GM23338 (cell line): ENCODE measurements at regions not wholly inside any gene's neighbourhood (a gene's known extent, or its start where the extent isn't known, plus 50 kb on each side); places are given as distances from the start of the nearest gene placed in this dataset.

Source experiments
- EZH2 ChIP-seq: fragments of 200-600 bp; sonication (generic); IDR thresholded peaks from one replicate; pipeline ENCODE4 v1.8.0; 2017; ENCODE audit warnings: antibody characterized with exemption, mild to moderate bottlenecking, low read depth; ENCODE audit not compliant: unreplicated experiment
- STAT1 ChIP-seq: IDR thresholded peaks from one replicate; pipeline ENCODE4 v1.6.1; 2016; ENCODE audit warnings: antibody characterized with exemption; ENCODE audit not compliant: unreplicated experiment
- ZNF331 ChIP-seq: fragments of 250-450 bp; sonication (Bioruptor Pico); IDR thresholded peaks from 2 replicates; pipeline ENCODE4 v1.5.0; 2020; ENCODE audit warnings: low read depth, mild to moderate bottlenecking, moderate library complexity
- TF ChIP-seq, protein P1 (sequence below): fragments of 250-450 bp; sonication (Bioruptor Pico); IDR thresholded peaks from 2 replicates; pipeline ENCODE4 v1.5.0; 2020; ENCODE audit warnings: mild to moderate bottlenecking, moderate library complexity
- TF ChIP-seq, protein P2 (sequence below): IDR thresholded peaks from one replicate; pipeline ENCODE4 v1.6.1; 2018; ENCODE audit warnings: antibody characterized with exemption; ENCODE audit not compliant: unreplicated experiment
- TF ChIP-seq, protein P3 (sequence below): IDR thresholded peaks from 2 replicates; pipeline ENCODE4 v1.6.1; 2016; ENCODE audit warnings: antibody characterized with exemption

DNA sequence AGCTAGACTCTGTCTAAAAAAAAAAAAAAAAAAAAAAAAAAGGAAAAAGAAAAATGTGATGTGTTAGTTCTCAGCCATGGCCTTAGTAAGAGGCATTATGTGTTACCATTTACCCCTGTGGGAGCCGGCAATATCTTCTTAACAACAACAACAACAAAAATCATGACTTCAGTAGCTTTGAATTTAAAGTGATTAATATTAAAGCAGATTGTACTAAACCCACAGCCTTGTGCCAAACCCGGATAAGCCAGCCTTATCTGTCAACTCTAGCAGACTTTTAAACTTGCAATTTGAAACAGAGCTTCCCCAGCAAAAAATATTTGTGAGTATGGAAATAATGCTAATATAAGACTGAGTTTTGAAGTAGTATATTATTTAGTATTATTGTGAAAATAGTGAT lies 462.1 kb upstream of the GNPDA2 start (continued):
- TF ChIP-seq, protein P1, sequence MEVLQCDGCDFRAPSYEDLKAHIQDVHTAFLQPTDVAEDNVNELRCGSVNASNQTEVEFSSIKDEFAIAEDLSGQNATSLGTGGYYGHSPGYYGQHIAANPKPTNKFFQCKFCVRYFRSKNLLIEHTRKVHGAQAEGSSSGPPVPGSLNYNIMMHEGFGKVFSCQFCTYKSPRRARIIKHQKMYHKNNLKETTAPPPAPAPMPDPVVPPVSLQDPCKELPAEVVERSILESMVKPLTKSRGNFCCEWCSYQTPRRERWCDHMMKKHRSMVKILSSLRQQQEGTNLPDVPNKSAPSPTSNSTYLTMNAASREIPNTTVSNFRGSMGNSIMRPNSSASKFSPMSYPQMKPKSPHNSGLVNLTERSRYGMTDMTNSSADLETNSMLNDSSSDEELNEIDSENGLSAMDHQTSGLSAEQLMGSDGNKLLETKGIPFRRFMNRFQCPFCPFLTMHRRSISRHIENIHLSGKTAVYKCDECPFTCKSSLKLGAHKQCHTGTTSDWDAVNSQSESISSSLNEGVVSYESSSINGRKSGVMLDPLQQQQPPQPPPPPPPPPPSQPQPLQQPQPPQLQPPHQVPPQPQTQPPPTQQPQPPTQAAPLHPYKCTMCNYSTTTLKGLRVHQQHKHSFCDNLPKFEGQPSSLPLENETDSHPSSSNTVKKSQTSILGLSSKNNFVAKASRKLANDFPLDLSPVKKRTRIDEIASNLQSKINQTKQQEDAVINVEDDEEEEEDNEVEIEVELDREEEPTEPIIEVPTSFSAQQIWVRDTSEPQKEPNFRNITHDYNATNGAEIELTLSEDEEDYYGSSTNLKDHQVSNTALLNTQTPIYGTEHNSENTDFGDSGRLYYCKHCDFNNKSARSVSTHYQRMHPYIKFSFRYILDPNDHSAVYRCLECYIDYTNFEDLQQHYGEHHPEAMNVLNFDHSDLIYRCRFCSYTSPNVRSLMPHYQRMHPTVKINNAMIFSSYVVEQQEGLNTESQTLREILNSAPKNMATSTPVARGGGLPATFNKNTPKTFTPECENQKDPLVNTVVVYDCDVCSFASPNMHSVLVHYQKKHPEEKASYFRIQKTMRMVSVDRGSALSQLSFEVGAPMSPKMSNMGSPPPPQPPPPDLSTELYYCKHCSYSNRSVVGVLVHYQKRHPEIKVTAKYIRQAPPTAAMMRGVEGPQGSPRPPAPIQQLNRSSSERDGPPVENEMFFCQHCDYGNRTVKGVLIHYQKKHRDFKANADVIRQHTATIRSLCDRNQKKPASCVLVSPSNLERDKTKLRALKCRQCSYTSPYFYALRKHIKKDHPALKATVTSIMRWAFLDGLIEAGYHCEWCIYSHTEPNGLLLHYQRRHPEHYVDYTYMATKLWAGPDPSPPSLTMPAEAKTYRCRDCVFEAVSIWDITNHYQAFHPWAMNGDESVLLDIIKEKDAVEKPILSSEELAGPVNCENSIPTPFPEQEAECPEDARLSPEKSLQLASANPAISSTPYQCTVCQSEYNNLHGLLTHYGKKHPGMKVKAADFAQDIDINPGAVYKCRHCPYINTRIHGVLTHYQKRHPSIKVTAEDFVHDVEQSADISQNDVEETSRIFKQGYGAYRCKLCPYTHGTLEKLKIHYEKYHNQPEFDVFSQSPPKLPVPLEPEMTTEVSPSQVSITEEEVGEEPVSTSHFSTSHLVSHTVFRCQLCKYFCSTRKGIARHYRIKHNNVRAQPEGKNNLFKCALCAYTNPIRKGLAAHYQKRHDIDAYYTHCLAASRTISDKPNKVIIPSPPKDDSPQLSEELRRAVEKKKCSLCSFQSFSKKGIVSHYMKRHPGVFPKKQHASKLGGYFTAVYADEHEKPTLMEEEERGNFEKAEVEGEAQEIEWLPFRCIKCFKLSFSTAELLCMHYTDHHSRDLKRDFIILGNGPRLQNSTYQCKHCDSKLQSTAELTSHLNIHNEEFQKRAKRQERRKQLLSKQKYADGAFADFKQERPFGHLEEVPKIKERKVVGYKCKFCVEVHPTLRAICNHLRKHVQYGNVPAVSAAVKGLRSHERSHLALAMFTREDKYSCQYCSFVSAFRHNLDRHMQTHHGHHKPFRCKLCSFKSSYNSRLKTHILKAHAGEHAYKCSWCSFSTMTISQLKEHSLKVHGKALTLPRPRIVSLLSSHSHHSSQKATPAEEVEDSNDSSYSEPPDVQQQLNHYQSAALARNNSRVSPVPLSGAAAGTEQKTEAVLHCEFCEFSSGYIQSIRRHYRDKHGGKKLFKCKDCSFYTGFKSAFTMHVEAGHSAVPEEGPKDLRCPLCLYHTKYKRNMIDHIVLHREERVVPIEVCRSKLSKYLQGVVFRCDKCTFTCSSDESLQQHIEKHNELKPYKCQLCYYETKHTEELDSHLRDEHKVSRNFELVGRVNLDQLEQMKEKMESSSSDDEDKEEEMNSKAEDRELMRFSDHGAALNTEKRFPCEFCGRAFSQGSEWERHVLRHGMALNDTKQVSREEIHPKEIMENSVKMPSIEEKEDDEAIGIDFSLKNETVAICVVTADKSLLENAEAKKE (CRISPR knock-in tag), result no peak
- TF ChIP-seq, protein P2, sequence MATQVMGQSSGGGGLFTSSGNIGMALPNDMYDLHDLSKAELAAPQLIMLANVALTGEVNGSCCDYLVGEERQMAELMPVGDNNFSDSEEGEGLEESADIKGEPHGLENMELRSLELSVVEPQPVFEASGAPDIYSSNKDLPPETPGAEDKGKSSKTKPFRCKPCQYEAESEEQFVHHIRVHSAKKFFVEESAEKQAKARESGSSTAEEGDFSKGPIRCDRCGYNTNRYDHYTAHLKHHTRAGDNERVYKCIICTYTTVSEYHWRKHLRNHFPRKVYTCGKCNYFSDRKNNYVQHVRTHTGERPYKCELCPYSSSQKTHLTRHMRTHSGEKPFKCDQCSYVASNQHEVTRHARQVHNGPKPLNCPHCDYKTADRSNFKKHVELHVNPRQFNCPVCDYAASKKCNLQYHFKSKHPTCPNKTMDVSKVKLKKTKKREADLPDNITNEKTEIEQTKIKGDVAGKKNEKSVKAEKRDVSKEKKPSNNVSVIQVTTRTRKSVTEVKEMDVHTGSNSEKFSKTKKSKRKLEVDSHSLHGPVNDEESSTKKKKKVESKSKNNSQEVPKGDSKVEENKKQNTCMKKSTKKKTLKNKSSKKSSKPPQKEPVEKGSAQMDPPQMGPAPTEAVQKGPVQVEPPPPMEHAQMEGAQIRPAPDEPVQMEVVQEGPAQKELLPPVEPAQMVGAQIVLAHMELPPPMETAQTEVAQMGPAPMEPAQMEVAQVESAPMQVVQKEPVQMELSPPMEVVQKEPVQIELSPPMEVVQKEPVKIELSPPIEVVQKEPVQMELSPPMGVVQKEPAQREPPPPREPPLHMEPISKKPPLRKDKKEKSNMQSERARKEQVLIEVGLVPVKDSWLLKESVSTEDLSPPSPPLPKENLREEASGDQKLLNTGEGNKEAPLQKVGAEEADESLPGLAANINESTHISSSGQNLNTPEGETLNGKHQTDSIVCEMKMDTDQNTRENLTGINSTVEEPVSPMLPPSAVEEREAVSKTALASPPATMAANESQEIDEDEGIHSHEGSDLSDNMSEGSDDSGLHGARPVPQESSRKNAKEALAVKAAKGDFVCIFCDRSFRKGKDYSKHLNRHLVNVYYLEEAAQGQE, result no peak
- no peak for TF ChIP-seq STAT1
- TF ChIP-seq, protein P3, sequence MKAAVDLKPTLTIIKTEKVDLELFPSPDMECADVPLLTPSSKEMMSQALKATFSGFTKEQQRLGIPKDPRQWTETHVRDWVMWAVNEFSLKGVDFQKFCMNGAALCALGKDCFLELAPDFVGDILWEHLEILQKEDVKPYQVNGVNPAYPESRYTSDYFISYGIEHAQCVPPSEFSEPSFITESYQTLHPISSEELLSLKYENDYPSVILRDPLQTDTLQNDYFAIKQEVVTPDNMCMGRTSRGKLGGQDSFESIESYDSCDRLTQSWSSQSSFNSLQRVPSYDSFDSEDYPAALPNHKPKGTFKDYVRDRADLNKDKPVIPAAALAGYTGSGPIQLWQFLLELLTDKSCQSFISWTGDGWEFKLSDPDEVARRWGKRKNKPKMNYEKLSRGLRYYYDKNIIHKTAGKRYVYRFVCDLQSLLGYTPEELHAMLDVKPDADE, result no peak
- TF ChIP-seq ZNF331, result no peak
- TF ChIP-seq EZH2, result no peak
